ENCODE measurements at regions not wholly inside any gene's neighbourhood (a gene's known extent, or its start where the extent isn't known, plus 50 kb on each side); places are given as distances from the start of the nearest gene placed in this dataset.

DNA sequence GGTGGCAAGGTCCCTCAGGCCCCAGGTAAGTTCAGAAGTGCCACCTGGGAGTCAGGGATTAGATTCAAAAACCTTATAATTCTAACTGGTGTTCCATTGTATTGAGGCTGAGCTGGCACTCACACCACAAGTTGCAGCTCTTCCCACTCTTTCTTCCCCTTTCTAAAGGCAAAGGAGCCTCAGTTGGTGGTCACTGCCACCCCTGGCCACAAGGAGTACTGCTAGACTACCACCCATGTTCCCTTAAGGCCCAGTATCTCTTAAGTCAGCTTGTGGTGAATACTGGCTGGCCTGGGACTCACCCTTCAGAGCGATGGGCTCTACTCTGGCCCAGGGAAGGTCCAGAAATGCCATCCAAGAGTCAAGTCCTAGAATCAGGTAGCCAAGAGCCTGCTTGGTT is 421.1 kb upstream of the KHDRBS2 start:
- ChIA-PET POLR2A (no interaction called here), CTCF (no interaction called here)
- DNase-seq (ENCODE audit: low read depth, low spot score), result no peak

DNA sequence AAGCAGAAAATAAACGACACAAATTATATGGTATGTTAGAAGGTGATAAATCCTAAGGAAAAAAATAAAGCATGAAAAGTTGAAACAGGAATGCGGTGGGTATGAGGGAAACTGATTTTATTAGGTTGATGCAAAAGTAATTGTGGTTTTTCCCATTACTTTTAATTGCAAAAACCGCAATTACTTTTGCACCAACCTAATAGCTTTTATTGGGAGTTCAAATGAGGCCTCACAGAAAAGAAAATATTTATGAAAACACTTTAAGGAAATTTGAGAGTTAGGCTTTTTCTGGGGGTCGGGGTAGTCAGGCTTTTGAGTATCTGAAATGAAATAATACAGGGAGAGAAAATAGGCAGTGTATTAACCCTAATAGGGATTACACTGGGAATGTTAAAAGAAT is 397.0 kb upstream of the KHDRBS2 start:
- TF ChIP-seq TCF7L2 (IDR thresholded peaks at IDR 0.05; ENCODE audit: low read depth, low read length), result no peak
- TF ChIP-seq, protein P1, sequence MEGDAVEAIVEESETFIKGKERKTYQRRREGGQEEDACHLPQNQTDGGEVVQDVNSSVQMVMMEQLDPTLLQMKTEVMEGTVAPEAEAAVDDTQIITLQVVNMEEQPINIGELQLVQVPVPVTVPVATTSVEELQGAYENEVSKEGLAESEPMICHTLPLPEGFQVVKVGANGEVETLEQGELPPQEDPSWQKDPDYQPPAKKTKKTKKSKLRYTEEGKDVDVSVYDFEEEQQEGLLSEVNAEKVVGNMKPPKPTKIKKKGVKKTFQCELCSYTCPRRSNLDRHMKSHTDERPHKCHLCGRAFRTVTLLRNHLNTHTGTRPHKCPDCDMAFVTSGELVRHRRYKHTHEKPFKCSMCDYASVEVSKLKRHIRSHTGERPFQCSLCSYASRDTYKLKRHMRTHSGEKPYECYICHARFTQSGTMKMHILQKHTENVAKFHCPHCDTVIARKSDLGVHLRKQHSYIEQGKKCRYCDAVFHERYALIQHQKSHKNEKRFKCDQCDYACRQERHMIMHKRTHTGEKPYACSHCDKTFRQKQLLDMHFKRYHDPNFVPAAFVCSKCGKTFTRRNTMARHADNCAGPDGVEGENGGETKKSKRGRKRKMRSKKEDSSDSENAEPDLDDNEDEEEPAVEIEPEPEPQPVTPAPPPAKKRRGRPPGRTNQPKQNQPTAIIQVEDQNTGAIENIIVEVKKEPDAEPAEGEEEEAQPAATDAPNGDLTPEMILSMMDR (IDR thresholded peaks at IDR 0.05), result no peak
- Histone ChIP-seq H3K9me3 (ENCODE audit: control insufficient read depth, insufficient read depth, low read depth, low read length) (peaks cover 10% of the 10 kb centered on the region; the same call in 1 of the 2 replicates), H3K36me3 (ENCODE audit: control insufficient read depth, insufficient read depth, low read length) (no peaks in the 10 kb centered on the region), H3K27me3 (ENCODE audit: control insufficient read depth, insufficient read depth, low read length) (no peaks in the 10 kb centered on the region), H3K27ac (ENCODE audit: low read length) (no peak overlapping the region), H3K4me3 (ENCODE audit: low read depth in 2 of 2, low read length in 2 of 2) (no peak overlapping the region), H3K4me1 (ENCODE audit: control insufficient read depth, insufficient read depth, low read length) (no peaks in the 10 kb centered on the region)
- POLR2A ChIA-PET, result no interaction called here
- ATAC-seq (no peak), DNase-seq (ENCODE audit: low read depth, low spot score) (no peak)
- no TSS peak for BruUV-seq (replicated peaks)
- CTCF ChIA-PET, result no interaction called here
- intact Hi-C loops (cut with micrococcal nuclease; ENCODE audit: unreplicated experiment), result no loop called here
- in situ Hi-C loops (cut with HindIII; ENCODE audit: low pct_unique_long_range_greater_than_20kb, low sequenced_read_pairs), result no loop called here

More for the DNA sequence above, 421.1 kb upstream of the KHDRBS2 start:
- in situ Hi-C loops (cut with HindIII; ENCODE audit: low pct_unique_long_range_greater_than_20kb, low sequenced_read_pairs), result no loop called here
- H3K4me3 ChIP-seq (ENCODE audit: low read depth in 2 of 2, low read length in 2 of 2), result no peak overlapping the region
- intact Hi-C loops (cut with micrococcal nuclease; ENCODE audit: unreplicated experiment), result no loop called here
- no TSS peak for BruUV-seq (replicated peaks)
- H3K9me3 ChIP-seq (ENCODE audit: control insufficient read depth, insufficient read depth, low read depth, low read length), result 0 out of 2 replicates have a peak, but pooled peaks cover 2% of the 10 kb centered on the region
- H3K27me3 ChIP-seq (ENCODE audit: control insufficient read depth, insufficient read depth, low read length), result no peaks in the 10 kb centered on the region
- no peaks in the 10 kb centered on the region for H3K4me1 ChIP-seq (ENCODE audit: control insufficient read depth, insufficient read depth, low read length)
- no peaks in the 10 kb centered on the region for H3K36me3 ChIP-seq (ENCODE audit: control insufficient read depth, insufficient read depth, low read length)
- TF ChIP-seq, protein P2, sequence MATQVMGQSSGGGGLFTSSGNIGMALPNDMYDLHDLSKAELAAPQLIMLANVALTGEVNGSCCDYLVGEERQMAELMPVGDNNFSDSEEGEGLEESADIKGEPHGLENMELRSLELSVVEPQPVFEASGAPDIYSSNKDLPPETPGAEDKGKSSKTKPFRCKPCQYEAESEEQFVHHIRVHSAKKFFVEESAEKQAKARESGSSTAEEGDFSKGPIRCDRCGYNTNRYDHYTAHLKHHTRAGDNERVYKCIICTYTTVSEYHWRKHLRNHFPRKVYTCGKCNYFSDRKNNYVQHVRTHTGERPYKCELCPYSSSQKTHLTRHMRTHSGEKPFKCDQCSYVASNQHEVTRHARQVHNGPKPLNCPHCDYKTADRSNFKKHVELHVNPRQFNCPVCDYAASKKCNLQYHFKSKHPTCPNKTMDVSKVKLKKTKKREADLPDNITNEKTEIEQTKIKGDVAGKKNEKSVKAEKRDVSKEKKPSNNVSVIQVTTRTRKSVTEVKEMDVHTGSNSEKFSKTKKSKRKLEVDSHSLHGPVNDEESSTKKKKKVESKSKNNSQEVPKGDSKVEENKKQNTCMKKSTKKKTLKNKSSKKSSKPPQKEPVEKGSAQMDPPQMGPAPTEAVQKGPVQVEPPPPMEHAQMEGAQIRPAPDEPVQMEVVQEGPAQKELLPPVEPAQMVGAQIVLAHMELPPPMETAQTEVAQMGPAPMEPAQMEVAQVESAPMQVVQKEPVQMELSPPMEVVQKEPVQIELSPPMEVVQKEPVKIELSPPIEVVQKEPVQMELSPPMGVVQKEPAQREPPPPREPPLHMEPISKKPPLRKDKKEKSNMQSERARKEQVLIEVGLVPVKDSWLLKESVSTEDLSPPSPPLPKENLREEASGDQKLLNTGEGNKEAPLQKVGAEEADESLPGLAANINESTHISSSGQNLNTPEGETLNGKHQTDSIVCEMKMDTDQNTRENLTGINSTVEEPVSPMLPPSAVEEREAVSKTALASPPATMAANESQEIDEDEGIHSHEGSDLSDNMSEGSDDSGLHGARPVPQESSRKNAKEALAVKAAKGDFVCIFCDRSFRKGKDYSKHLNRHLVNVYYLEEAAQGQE (IDR thresholded peaks at IDR 0.05; ENCODE audit: insufficient read depth in 1 of 2, low read depth in 2 of 2, low read length in 1 of 2), result no peak
- TF ChIP-seq, protein P1 (IDR thresholded peaks at IDR 0.05), result no peak
- TF ChIP-seq POLR2AphosphoS5 (IDR thresholded peaks at IDR 0.05; ENCODE audit: low read depth, low read length) (no peak), SIN3A (IDR thresholded peaks at IDR 0.05; ENCODE audit: borderline replicate concordance, insufficient read depth, low read depth, low read length) (no peak), TCF7L2 (IDR thresholded peaks at IDR 0.05; ENCODE audit: low read depth, low read length) (no peak)
- no peak for ATAC-seq
- H3K27ac ChIP-seq (ENCODE audit: low read length), result no peak overlapping the region

DNA sequence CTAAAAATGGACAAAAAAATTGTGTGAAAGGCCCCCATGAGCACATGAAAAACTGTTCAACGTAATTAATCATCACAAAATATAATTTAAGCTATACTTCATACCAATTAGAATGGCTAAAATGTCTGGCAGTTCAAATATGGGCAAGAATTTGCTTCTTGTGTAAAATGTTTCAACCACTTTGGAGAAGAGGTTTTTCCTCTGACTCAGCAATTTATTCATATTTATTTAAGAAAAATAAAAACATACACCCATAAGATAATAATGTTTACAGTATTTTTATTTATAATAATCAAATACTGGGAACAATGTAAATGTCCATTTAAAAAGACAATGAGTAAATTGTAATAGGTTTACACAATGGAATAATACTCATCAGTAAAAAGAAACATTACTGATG is 395.1 kb upstream of the KHDRBS2 start:
- ChIA-PET CTCF (no interaction called here), POLR2A (no interaction called here)
- Histone ChIP-seq H3K9me3 (ENCODE audit: control insufficient read depth, insufficient read depth, low read depth, low read length) (peaks cover 14% of the 10 kb centered on the region; the same call in 1 of the 2 replicates), H3K36me3 (ENCODE audit: control insufficient read depth, insufficient read depth, low read length) (no peaks in the 10 kb centered on the region), H3K27me3 (ENCODE audit: control insufficient read depth, insufficient read depth, low read length) (no peaks in the 10 kb centered on the region), H3K4me1 (ENCODE audit: control insufficient read depth, insufficient read depth, low read length) (no peaks in the 10 kb centered on the region), H3K4me3 (ENCODE audit: low read depth in 2 of 2, low read length in 2 of 2) (no peak overlapping the region), H3K27ac (ENCODE audit: low read length) (no peak overlapping the region)
- in situ Hi-C loops (cut with HindIII; ENCODE audit: low pct_unique_long_range_greater_than_20kb, low sequenced_read_pairs) (no loop called here), intact Hi-C loops (cut with micrococcal nuclease; ENCODE audit: unreplicated experiment) (no loop called here)
- TF ChIP-seq TCF7L2 (IDR thresholded peaks at IDR 0.05; ENCODE audit: low read depth, low read length), result no peak
- TF ChIP-seq SIN3A (IDR thresholded peaks at IDR 0.05; ENCODE audit: borderline replicate concordance, insufficient read depth, low read depth, low read length), result no peak
- TF ChIP-seq, protein P2 (IDR thresholded peaks at IDR 0.05; ENCODE audit: insufficient read depth in 1 of 2, low read depth in 2 of 2, low read length in 1 of 2), result no peak
- TF ChIP-seq, protein P1 (IDR thresholded peaks at IDR 0.05), result no peak
- TF ChIP-seq POLR2AphosphoS5 (IDR thresholded peaks at IDR 0.05; ENCODE audit: low read depth, low read length), result no peak
- ATAC-seq (no peak), DNase-seq (ENCODE audit: low read depth, low spot score) (no peak)
- no TSS peak for BruUV-seq (replicated peaks)
